ENCODE measurements at regions not wholly inside any gene's neighbourhood (a gene's known extent, or its start where the extent isn't known, plus 50 kb on each side); places are given as distances from the start of the nearest gene placed in this dataset.

DNA sequence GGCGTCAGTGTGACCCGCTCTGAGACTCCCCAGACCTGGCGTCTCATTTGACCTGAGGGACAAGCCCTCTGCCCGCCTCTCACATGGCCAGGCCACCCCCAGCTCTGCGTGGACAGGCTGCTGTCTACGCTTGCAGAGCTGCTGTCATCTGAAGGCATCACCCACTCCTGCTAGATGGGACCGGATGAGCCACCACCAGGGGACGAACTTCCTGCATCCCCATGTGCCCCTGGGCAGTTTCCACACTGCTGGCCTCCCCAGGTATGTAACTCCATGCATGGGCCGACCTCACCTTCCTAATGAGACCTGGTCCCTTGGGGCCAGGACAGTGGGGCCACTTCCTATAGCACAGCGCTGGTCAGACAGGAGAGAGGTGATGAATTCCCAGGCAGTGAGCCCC is 121.5 kb downstream of the PSMG1 start:
- POLR2A ChIA-PET, result no interaction called here
- Histone ChIP-seq H3K79me2 (ENCODE audit: control insufficient read depth, insufficient read depth, low read length) (no peaks in the 10 kb centered on the region), H3K36me3 (ENCODE audit: control insufficient read depth in 2 of 2, insufficient read depth in 2 of 2, low read length in 1 of 2) (no peaks in the 10 kb centered on the region), H3K4me2 (ENCODE audit: control insufficient read depth, insufficient read depth) (no peak overlapping the region), H4K20me1 (ENCODE audit: control insufficient read depth, insufficient read depth) (no peaks in the 10 kb centered on the region), H3K27ac (ENCODE audit: control insufficient read depth, insufficient read depth) (no peak overlapping the region), H2AFZ (ENCODE audit: control insufficient read depth, low read depth, low read length) (no peak overlapping the region), H3K9me3 (replicated peaks; ENCODE audit: control insufficient read depth, insufficient read depth, low read length) (no peaks in the 10 kb centered on the region), H3K27me3 (replicated peaks in 1 of 2; ENCODE audit: control insufficient read depth in 2 of 2, insufficient read depth in 2 of 2, low read length in 1 of 2) (no peaks in the 10 kb centered on the region), H3K4me3 (no peak overlapping the region), H3K4me1 (ENCODE audit: control insufficient read depth, insufficient read depth, low read length) (no peaks in the 10 kb centered on the region), H3K9ac (ENCODE audit: control insufficient read depth, insufficient read depth, low read length) (no peak overlapping the region)
- DNase-seq (ENCODE audit: low read depth, low spot score), result no peak
- no peak for FAIRE-seq
- RAD21 ChIA-PET (ENCODE audit: unreplicated experiment), result no interaction called here
- in situ Hi-C loops (cut with MboI) (no loop called here), intact Hi-C loops (cut with micrococcal nuclease; ENCODE audit: unreplicated experiment) (no loop called here)
- TF ChIP-seq POLR2A (IDR thresholded peaks at IDR 0.05; ENCODE audit: low read depth, low read length) (no peak), NR2F1 (conservative IDR thresholded peaks at IDR 0.05) (no peak), USF2 (IDR thresholded peaks at IDR 0.05; ENCODE audit: borderline replicate concordance, low read depth, low read length) (no peak), HDGF (IDR thresholded peaks at IDR 0.05) (no peak), CHD1 (IDR thresholded peaks at IDR 0.05; ENCODE audit: low read depth, low read length) (no peak), YY1 (IDR thresholded peaks at IDR 0.05; ENCODE audit: low read depth, low read length) (no peak), KDM1A (IDR thresholded peaks at IDR 0.05; ENCODE audit: borderline replicate concordance) (no peak), BCL11A (IDR thresholded peaks at IDR 0.05; ENCODE audit: low read depth, low read length) (no peak)
- TF ChIP-seq, protein P1, sequence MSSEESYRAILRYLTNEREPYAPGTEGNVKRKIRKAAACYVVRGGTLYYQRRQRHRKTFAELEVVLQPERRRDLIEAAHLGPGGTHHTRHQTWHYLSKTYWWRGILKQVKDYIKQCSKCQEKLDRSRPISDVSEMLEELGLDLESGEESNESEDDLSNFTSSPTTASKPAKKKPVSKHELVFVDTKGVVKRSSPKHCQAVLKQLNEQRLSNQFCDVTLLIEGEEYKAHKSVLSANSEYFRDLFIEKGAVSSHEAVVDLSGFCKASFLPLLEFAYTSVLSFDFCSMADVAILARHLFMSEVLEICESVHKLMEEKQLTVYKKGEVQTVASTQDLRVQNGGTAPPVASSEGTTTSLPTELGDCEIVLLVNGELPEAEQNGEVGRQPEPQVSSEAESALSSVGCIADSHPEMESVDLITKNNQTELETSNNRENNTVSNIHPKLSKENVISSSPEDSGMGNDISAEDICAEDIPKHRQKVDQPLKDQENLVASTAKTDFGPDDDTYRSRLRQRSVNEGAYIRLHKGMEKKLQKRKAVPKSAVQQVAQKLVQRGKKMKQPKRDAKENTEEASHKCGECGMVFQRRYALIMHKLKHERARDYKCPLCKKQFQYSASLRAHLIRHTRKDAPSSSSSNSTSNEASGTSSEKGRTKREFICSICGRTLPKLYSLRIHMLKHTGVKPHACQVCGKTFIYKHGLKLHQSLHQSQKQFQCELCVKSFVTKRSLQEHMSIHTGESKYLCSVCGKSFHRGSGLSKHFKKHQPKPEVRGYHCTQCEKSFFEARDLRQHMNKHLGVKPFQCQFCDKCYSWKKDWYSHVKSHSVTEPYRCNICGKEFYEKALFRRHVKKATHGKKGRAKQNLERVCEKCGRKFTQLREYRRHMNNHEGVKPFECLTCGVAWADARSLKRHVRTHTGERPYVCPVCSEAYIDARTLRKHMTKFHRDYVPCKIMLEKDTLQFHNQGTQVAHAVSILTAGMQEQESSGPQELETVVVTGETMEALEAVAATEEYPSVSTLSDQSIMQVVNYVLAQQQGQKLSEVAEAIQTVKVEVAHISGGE (CRISPR knock-in tag; IDR thresholded peaks at IDR 0.05), result no peak
- TF ChIP-seq, protein P2, sequence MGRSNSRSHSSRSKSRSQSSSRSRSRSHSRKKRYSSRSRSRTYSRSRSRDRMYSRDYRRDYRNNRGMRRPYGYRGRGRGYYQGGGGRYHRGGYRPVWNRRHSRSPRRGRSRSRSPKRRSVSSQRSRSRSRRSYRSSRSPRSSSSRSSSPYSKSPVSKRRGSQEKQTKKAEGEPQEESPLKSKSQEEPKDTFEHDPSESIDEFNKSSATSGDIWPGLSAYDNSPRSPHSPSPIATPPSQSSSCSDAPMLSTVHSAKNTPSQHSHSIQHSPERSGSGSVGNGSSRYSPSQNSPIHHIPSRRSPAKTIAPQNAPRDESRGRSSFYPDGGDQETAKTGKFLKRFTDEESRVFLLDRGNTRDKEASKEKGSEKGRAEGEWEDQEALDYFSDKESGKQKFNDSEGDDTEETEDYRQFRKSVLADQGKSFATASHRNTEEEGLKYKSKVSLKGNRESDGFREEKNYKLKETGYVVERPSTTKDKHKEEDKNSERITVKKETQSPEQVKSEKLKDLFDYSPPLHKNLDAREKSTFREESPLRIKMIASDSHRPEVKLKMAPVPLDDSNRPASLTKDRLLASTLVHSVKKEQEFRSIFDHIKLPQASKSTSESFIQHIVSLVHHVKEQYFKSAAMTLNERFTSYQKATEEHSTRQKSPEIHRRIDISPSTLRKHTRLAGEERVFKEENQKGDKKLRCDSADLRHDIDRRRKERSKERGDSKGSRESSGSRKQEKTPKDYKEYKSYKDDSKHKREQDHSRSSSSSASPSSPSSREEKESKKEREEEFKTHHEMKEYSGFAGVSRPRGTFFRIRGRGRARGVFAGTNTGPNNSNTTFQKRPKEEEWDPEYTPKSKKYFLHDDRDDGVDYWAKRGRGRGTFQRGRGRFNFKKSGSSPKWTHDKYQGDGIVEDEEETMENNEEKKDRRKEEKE (IDR thresholded peaks at IDR 0.05), result no peak
- WGBS (ENCODE audit: insufficient coverage, insufficient replicate concordance, low lambda C conversion rate, missing lambda C conversion rate), result 39% methylated on average over 10 of the region's 10 CpGs
- CTCF ChIA-PET, result no interaction called here
- no TSS peak for BruUV-seq (replicated peaks)
- SMC1A ChIA-PET (ENCODE audit: uncharacterized antibody, unreplicated experiment), result no interaction called here
- no peak for ATAC-seq

Measured in GM12878 (cell line).